HUDEP-2 (cell line): ENCODE measurements at regions not wholly inside any gene's neighbourhood (a gene's known extent, or its start where the extent isn't known, plus 50 kb on each side); places are given as distances from the start of the nearest gene placed in this dataset.

Source experiments
- DNase-seq, 76 experiments: peaks; one replicate each; lab custom pipeline; 2025; ENCODE audit not compliant: unreplicated experiment in 76 of 76; lab: John Stamatoyannopoulos, UW

DNA sequence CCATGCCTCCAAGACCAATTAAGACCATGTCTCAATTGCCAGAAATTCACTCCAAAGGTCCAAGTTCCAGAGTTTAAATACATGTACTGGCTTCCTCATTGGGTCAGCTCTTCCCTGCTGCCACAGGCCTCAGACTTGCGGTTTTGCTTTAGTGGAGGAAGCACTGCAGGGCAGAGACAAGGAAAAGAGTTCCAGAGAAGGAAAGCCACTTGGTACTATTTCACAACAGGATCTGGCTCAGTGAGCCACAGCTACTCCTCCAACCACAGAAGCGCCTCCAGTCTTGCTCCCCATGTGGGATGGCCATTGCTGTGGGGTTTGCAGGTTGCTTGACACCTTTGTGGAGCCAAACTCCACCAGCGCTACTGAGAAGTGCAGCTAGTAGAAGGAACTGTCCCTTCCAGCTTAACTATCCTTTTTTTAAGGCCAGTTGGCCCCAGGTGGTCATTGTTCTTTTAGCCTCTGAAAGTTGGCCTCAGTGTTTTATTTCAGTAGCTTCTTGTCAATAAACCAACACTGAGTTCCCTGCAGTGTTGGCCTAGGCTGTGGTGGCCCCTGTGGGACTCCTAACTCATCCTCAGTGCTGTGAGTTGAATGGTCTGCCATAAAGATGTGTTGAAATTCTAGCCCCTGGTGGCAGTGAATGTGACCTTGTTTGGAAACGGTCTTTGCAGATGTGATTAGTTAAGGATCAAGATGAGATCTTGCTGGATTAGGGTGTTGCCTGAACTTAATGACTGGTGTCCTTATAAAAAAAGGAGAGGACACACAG lies 93.7 kb upstream of the DAP start:
- DNase-seq = no peak

DNA sequence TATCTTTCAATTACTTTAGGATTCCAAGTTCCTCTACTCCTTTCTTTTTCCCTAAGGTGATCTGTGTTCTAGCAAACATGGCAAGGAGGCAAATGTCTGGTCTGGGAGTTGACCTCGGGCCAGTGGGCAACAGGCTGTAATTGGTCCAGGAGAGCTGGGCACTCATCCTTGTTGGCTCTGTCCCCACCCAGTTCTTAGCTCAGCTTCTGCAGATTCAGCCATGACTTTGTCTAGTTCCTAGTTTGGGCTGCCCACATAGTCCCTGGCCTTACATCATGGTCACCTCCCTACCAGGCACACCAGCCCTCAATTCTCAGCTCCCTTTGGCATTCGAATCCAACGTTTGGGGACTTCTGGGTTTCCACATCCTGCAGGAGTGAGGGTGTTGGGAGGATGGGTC lies 92.1 kb upstream of the DAP start:
- DNase-seq = no peak

DNA sequence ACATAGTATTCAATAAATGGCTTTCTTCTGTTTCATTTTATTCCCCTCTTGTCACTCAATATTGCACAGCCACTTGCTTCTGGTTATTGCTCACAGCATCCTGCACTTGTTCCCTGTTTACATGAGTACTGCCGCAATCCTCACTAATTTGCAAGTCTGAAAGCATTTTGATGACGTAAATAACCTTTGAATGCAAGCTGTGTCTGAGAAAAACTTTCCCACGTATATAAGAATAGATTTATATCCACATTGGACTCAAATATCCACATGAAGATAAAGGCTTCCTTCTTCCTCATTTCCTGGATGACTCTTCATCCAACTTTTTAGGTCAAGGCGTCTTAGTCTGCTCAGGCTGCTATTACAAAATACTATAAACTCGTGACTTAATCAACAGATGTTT lies 88.2 kb upstream of the DAP start:
- DNase-seq = no peak

DNA sequence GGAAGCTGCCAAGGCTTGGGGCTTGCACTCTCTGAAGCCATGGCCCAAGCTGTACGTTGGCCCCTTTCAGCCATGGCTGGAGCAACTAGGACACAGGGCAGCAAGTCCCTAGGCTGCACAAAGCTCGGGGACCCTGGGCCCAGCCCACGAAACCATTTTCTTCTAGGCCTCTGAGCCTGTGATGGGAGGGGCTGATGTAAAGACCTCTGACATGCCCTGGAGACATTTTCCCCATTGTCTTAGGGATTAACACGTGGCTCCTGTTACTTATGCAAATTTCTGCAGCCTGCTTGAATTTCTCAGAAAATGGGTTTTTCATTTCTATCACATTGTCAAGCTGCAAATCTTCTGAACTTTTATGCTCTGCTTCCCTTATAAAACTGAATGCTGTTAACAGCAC lies 83.0 kb upstream of the DAP start:
- DNase-seq = no peak

DNA sequence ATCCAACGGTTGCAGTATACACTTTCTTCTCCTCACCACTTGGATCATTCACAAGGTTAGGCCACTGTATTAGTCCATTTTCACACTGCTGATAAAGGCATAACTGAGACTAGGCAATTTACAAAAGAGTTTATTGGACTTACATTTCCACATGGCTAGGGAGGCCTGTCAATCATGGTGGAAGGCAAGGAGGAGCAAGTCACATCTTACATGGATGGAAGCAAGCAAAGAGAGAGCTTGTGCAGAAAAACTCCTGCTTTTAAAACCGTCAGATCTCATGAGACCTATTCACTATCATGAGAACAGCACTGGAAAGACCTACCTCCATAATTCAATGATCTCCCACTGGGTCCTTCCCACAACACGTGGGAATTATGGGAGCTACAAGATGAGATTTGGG lies 81.8 kb upstream of the DAP start:
- DNase-seq = no peak

DNA sequence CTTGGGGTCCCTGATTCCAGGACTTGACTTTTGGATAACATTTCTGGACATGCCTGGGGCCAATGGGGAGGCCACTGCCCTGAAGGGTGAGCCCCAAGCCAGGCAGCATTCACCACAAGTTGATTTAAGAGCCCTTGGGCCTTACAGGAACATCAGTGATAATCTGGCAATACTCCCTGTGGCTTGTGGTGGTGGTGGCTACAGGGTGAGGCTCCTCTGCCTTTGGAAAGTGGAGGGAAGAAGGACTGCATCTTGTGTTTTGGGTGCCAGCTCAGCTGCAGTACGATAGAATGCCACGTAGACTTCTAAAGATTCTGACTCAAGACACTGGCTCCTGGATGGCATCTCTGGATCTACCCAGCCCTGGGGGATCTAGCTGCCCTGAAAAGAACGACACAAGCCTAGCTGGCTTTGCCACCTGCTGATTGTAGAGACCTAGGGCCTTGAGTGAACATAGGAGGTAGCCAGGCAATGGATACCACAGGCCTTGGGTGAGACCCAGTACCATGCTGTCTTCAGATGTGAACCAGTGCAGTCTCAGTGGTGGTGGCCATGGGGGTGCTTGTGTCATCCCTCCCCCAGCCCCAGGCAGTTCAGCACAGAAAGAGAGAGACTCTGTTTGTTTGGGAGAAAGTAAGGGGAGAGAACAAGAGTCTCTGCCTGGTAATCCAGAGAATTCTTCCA lies 79.0 kb upstream of the DAP start:
- DNase-seq = no peak

DNA sequence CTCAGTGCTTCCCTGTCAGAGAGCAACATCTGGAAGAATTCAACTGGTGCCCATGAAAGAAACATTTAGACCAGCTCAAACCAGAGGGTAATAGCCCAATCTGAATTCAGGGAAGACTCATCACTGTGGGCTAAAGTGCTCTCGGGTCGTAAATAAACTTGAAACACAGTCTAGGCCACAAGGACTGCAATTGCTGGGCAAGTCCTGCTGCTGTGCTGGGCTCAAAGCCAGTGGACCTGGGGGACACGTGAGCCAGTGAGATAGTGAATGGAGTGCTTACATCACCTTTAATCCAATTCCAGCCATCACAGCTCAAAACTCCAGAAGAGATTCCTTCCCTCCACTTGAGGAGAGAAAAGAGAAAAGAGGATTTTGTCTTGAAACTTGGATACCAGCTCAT lies 78.1 kb upstream of the DAP start:
- no peak for DNase-seq

DNA sequence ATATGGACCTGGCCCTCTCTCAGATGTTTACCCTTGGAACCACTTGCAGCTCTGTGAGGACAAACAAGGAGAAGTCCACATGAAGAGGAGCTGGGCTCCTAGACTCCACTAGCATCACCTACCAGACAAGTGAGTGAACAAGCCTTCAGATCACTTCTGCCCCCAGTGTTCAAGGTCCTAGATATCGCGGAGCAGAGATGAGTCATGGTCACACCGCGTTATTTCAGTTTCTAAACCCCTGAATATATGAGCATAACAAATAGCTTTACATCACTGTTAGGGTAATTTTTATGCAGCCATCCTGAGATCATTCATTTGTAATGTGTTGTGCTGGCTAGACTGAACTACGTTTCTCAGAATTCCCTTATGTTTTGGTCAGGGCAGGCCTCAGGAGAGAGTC lies 77.0 kb upstream of the DAP start:
- DNase-seq = no peak

DNA sequence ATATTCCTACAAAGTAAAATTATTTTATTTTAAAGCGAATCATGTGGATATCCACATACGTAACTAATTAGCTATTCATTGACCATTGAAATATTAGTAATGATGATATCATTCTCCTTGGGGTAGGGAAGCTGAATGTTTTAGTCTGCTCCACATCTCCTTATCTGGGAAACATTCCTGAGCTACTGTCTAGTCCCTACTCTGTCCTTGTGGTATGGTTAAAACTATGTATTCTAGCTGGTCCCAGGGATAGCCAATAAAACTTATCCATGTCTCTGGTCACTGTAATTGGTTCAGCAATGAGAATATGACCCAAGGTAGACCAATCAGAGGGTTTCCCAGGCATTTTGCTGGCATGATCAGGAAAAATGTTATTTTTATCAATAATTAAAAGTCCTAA lies 76.0 kb upstream of the DAP start:
- no peak for DNase-seq

DNA sequence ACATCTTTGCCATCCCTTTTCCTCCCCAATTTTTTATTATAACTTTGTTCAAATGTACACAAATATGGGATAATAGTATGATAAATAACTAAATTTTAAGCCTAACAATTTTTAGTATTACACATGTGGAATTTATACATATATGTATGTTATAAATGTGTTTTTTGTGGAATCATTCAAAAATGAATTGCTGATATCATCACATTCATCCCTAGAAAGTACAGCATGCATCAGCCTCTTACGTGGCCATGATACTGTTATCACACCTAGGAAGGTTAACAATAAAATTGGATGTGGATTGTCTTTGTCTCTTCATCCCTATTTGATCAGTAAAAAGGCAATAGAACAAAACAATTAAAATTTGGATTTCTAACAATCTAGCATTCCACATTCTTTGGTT lies 73.7 kb upstream of the DAP start:
- no peak for DNase-seq

DNA sequence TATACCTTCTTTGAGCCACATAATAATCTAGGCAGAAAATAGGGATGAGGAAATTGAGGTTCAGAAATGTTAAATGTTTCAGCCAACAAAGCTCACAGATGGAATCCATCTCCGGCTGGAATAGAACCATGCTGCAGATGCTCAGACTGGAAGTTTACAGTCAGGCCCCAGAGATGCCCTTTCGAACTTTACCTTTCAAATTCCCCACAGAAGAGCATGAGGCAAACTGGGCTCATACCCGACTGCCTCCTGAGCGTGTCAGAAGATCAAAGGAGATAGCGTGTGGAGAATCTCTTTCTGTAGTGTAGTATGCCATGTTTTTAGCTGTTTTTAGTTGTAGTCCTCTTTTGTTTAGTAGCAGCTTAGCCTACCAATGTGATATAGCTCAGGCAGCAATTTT lies 72.0 kb upstream of the DAP start:
- no peak for DNase-seq

DNA sequence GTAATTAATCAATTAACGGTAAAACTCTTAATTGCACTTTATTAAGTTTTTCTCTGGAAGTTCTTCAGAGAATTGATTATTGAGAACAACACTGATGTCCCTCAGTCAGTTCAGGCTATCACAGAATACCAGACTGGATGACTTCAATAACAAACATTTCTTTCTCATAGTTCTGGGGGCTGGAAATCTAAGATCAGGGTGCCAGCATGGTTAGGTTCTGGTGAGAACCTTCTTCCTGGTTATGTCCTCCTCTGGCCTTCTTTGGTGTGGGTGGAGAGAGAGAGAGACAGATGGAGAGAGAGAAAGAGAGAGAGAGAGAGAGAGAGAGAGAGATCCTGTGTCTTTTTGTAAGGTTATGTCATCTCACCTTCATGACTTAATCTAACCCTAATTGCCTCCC lies 71.4 kb upstream of the DAP start:
- no peak for DNase-seq

DNA sequence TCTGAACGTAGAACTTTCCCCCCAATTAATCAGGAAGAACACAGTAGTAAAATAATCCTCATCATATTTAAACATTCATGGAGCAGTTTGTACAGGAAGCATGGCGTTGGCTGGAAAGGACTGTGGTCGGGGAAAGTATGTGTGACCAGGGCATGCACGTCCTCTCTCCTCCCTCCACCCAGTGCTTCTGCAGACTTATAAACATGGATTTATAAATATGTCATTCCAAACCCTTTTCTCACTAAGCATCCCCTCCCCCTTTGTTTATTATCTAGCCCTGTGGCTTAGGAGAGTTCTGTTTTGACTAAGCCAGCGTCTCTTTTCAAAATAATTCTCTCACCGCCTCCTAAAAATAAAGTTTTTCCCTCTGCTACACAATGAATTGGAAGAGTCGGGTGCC lies 70.4 kb upstream of the DAP start:
- DNase-seq = no peak

DNA sequence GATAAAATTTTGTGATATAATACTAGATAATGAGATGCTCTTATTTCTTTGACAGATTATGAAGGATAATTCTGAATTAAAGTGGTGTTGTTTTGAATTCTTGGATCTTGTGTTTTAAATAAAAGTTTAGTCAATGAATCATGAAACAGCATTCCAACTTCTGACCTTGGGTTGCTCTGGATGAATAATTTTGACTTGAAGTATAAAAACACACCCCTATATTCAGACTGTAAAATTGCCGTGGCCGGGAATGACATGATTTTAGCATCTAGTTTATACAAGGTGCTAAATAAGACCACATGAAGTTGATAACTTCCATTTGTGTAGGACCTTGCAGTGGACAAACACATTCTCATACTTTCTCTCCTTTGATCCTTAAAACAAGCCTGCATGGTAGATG lies 67.2 kb upstream of the DAP start:
- DNase-seq = no peak

DNA sequence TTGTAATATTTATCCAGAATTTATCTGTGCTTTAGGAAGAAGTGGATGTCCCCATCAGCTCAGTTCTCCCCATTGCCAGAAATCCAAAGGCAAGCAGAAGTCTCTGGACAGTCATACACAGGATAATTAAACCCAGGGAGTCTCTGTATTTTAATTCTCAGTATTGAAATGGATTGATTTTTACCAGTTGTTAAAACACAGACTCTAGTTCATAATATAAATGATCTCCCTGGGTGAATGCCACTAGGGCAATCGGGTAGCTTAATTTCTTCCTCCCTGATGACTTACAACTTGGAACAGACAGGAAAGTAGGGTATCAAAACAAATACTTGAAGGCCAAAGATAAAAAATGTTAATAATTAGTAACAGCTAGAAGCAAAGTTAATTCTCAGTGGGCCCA lies 66.5 kb upstream of the DAP start:
- DNase-seq = no peak

DNA sequence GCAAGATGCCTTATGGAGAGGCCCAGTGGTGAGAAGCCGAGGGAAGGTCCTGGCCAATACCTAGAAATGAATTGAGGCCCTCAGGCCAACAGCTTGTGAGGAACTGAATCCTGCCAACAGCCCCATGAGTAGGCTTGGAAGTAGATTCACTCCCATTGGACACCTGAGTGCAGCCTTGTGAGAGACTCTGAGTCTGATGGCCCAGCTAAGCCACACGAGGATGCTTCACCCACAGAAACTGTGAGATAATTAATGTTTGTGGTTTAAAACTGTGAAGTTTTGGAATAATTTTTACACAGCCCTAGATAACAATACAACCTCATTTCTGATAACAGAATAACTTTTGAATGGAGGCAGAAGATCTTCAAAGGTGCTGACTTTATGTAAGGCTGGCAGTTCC lies 65.9 kb upstream of the DAP start:
- DNase-seq = no peak

DNA sequence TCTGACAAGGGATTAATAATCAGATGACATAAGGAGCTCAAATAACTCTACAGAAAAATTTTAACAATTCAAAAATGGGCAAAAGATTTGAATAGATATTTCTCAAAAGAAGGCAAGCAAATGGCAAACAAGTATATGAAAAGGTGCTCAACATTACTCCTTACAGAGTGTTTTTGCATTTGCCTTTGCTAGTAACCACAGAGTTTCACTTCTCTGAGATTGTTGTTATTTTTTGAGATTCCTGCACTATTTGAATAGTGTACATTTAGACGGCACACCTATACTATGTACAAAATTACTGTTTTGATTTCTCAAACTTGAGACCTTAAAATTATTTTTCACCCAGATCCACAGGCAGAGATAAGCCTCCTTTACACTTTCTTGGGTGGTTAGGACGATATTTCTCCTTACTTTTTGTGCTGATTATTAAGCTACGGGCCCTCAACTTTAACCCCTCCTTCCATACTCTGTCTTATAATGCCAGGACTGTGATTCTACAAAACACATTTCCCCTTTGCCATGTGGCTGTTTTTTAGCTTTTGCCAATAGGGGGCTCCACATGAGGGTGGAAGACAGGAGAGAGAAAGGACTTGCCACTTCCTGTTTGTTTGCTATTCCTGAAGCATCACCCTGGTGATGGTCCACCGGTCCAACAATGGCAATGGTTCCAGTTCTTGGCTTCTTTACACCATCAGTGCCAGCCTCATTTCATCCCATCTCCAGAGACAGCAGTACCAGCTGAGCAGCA lies 65.0 kb upstream of the DAP start:
- peak in 2 of 76 experiments; percentile 1 to 10 for DNase-seq

DNA sequence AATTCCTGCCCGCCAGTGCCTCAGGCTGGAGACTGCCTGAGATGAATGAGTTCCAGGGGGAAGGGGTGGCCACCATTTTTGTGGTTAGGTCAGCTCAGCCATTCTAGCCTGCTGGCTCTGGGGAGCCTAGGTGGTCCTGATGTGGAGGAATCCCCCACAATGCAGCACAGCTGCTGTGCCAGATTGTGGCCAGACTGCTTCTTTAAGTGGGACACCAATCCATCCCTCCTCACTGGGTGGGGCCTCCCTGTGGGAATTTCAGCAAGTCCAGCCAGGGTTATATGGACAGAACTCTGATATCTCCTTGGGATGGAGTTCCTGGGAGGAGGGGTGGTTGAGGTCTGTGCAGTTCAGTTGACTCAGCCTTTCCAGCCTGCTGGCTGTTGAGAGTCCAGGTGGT lies 51.2 kb upstream of the DAP start:
- no peak for DNase-seq
